ENCODE measurements at regions not wholly inside any gene's neighbourhood (a gene's known extent, or its start where the extent isn't known, plus 50 kb on each side); places are given as distances from the start of the nearest gene placed in this dataset.

DNA sequence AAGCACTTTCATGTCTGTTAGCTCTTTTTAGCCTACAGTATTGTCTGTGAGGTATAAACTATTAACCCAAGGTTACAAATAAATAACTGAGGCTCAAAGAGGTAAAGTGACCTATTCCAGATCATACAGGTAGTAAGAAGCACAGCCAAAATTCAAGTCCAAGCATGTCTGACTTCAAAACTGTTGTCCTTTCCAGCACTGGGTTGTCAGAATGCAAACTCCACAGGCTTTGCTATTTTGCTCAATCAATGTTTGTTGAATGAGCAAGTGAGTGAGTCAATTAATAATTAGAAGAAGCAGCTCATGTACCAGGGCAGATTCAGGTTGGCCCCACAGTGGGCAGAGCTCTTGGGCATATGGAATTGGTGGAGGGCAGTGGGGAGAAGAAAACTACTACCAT is 134.1 kb upstream of the ARHGEF9 start:
- Mint-ChIP-seq H3K9me3 (ENCODE audit: low read depth, unreplicated experiment) (peaks cover 10% of the 10 kb centered on the region), H3K4me1 (ENCODE audit: low read depth, unreplicated experiment) (no peaks in the 10 kb centered on the region), H3K27ac (ENCODE audit: unreplicated experiment) (no peak overlapping the region), H3K36me3 (ENCODE audit: insufficient read depth, unreplicated experiment) (no peaks in the 10 kb centered on the region), H3K27me3 (ENCODE audit: unreplicated experiment) (no peaks in the 10 kb centered on the region), H3K4me3 (ENCODE audit: low read depth, unreplicated experiment) (no peak overlapping the region)
- CTCF ChIA-PET: no interaction called here
- no peak for DNase-seq
- TF ChIP-seq, protein P1, sequence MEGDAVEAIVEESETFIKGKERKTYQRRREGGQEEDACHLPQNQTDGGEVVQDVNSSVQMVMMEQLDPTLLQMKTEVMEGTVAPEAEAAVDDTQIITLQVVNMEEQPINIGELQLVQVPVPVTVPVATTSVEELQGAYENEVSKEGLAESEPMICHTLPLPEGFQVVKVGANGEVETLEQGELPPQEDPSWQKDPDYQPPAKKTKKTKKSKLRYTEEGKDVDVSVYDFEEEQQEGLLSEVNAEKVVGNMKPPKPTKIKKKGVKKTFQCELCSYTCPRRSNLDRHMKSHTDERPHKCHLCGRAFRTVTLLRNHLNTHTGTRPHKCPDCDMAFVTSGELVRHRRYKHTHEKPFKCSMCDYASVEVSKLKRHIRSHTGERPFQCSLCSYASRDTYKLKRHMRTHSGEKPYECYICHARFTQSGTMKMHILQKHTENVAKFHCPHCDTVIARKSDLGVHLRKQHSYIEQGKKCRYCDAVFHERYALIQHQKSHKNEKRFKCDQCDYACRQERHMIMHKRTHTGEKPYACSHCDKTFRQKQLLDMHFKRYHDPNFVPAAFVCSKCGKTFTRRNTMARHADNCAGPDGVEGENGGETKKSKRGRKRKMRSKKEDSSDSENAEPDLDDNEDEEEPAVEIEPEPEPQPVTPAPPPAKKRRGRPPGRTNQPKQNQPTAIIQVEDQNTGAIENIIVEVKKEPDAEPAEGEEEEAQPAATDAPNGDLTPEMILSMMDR (IDR thresholded peaks at IDR 0.05; ENCODE audit: unreplicated experiment): no peak
- intact Hi-C loops (cut with micrococcal nuclease; ENCODE audit: unreplicated experiment): no loop called here
- BruUV-seq (replicated peaks): no TSS peak

DNA sequence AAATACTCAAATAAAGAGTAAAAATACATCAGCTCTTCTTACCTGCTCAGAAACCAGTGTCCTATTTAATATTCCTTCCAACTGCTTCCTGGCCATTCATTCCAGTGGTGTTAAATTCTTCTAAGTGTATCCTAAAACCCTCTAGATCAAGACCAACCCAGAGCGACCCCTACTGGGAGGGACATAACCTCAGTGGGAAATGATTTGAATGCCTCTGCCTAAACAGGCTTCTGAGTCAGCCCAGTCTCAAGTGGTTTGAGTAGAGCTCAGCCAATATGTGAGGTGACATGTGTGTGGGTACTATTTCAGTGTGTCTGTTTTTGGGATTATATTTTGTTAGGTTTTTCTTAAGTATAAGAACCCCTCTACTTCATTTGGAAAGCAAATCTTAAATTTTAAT is 133.6 kb upstream of the ARHGEF9 start:
- H3K27ac Mint-ChIP-seq (ENCODE audit: unreplicated experiment): no peak overlapping the region
- intact Hi-C loops (cut with micrococcal nuclease; ENCODE audit: unreplicated experiment): no loop called here
- CTCF ChIA-PET: no interaction called here

DNA sequence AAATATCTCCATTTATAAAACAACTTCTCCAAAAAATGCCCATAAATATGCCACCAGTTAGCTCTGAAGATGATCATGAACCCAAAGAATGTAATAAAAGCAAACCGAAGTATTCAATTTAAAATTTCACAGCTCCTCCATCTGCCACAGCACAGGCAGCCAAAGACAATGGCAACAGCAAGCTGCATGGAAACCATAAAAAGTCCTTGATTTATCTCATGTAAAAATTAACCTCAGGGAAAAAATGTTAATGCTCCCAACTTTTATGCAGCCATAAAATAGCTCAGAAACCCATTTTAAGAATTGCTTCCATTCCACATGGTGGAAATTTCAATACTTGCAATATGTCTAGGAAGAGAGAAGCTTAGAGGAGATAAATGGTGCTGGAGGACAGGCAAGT is 132.3 kb upstream of the ARHGEF9 start:
- Mint-ChIP-seq H3K27me3 (ENCODE audit: unreplicated experiment) (no peaks in the 10 kb centered on the region), H3K27ac (ENCODE audit: unreplicated experiment) (no peak overlapping the region), H3K9me3 (ENCODE audit: low read depth, unreplicated experiment) (peaks cover 18% of the 10 kb centered on the region), H3K4me1 (ENCODE audit: low read depth, unreplicated experiment) (no peaks in the 10 kb centered on the region), H3K36me3 (ENCODE audit: insufficient read depth, unreplicated experiment) (no peaks in the 10 kb centered on the region), H3K4me3 (ENCODE audit: low read depth, unreplicated experiment) (no peak overlapping the region)
- intact Hi-C loops (cut with micrococcal nuclease; ENCODE audit: unreplicated experiment): no loop called here
- TF ChIP-seq, protein P1 (IDR thresholded peaks at IDR 0.05; ENCODE audit: unreplicated experiment): no peak
- no peak for DNase-seq
- no TSS peak for BruUV-seq (replicated peaks)
- CTCF ChIA-PET: no interaction called here

More for the DNA sequence above, 133.6 kb upstream of the ARHGEF9 start:
- H3K4me3 Mint-ChIP-seq (ENCODE audit: low read depth, unreplicated experiment): no peak overlapping the region
- no peaks in the 10 kb centered on the region for H3K27me3 Mint-ChIP-seq (ENCODE audit: unreplicated experiment)
- BruUV-seq (replicated peaks): no TSS peak
- DNase-seq: no peak
- TF ChIP-seq, protein P1 (IDR thresholded peaks at IDR 0.05; ENCODE audit: unreplicated experiment): no peak
- H3K4me1 Mint-ChIP-seq (ENCODE audit: low read depth, unreplicated experiment): no peaks in the 10 kb centered on the region
- peaks cover 10% of the 10 kb centered on the region for H3K9me3 Mint-ChIP-seq (ENCODE audit: low read depth, unreplicated experiment)
- H3K36me3 Mint-ChIP-seq (ENCODE audit: insufficient read depth, unreplicated experiment): no peaks in the 10 kb centered on the region

DNA sequence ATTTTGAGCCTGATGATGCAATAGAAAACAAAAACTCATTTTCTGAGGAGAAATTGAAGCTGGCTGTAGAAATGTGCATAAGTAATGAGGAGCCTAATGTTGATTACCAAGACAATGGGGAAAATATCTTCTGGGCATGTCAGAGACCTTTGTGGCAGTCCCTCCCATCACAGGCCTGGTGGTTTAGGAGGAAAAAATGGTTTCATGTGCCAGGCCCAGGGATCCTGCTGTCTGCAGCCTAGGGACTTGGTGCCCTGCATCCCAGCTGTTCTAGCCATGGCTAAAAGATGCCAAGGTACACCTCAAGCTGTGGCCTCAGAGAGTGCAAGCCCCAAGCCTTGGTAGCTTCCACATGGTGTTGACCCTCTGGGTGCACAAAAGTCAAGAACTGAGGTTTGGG is 128.7 kb upstream of the ARHGEF9 start:
- intact Hi-C loops (cut with micrococcal nuclease; ENCODE audit: unreplicated experiment): no loop called here
- no peaks in the 10 kb centered on the region for H3K27me3 Mint-ChIP-seq (ENCODE audit: unreplicated experiment)
- TF ChIP-seq, protein P1 (IDR thresholded peaks at IDR 0.05; ENCODE audit: unreplicated experiment): no peak
- no peak for DNase-seq
- no peaks in the 10 kb centered on the region for H3K4me1 Mint-ChIP-seq (ENCODE audit: low read depth, unreplicated experiment)
- CTCF ChIA-PET: no interaction called here
- H3K4me3 Mint-ChIP-seq (ENCODE audit: low read depth, unreplicated experiment): no peak overlapping the region
- H3K9me3 Mint-ChIP-seq (ENCODE audit: low read depth, unreplicated experiment): peaks cover 16% of the 10 kb centered on the region
- H3K27ac Mint-ChIP-seq (ENCODE audit: unreplicated experiment): no peak overlapping the region
- no TSS peak for BruUV-seq (replicated peaks)
- H3K36me3 Mint-ChIP-seq (ENCODE audit: insufficient read depth, unreplicated experiment): no peaks in the 10 kb centered on the region

DNA sequence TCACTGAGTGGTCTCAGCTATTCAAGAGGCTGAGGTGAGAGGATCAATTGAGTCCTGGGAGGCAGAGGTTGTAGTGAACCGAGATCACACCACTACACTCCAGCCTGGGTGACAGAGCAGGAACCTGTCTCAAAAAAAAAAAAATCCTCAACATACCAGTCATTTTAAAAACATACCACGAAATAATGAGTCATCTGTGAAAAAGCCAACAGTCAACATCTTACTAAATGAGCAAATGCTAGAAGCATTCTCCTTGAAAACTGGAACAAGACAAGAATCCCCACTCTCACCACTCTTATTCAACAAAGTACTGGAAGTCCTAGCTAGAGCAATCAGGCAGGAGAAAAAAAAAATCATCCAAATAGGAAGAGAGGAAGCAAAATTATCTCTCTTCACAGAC is 104.0 kb upstream of the ARHGEF9 start:
- intact Hi-C loops (cut with micrococcal nuclease; ENCODE audit: unreplicated experiment): no loop called here
- no peak for DNase-seq

More for the DNA sequence above, 104.0 kb upstream of the ARHGEF9 start:
- Mint-ChIP-seq H3K4me1 (ENCODE audit: low read depth, unreplicated experiment) (no peaks in the 10 kb centered on the region), H3K27me3 (ENCODE audit: unreplicated experiment) (no peaks in the 10 kb centered on the region), H3K36me3 (ENCODE audit: insufficient read depth, unreplicated experiment) (no peaks in the 10 kb centered on the region), H3K4me3 (ENCODE audit: low read depth, unreplicated experiment) (no peak overlapping the region), H3K9me3 (ENCODE audit: low read depth, unreplicated experiment) (peaks cover 15% of the 10 kb centered on the region), H3K27ac (ENCODE audit: unreplicated experiment) (no peak overlapping the region)
- TF ChIP-seq, protein P1 (IDR thresholded peaks at IDR 0.05; ENCODE audit: unreplicated experiment): no peak
- no TSS peak for BruUV-seq (replicated peaks)
- CTCF ChIA-PET: no interaction called here
